Lung microvascular endothelial cell (primary cell): ENCODE measurements at regions not wholly inside any gene's neighbourhood (a gene's known extent, or its start where the extent isn't known, plus 50 kb on each side); places are given as distances from the start of the nearest gene placed in this dataset.

Experiments
- DNase-seq, 2 donors: peaks; one replicate each; pipeline versions ENCODE4 v3.0.0 to v3.0.0-alpha.2; 2010; ENCODE audit warnings: low read depth in 2 of 2

DNA sequence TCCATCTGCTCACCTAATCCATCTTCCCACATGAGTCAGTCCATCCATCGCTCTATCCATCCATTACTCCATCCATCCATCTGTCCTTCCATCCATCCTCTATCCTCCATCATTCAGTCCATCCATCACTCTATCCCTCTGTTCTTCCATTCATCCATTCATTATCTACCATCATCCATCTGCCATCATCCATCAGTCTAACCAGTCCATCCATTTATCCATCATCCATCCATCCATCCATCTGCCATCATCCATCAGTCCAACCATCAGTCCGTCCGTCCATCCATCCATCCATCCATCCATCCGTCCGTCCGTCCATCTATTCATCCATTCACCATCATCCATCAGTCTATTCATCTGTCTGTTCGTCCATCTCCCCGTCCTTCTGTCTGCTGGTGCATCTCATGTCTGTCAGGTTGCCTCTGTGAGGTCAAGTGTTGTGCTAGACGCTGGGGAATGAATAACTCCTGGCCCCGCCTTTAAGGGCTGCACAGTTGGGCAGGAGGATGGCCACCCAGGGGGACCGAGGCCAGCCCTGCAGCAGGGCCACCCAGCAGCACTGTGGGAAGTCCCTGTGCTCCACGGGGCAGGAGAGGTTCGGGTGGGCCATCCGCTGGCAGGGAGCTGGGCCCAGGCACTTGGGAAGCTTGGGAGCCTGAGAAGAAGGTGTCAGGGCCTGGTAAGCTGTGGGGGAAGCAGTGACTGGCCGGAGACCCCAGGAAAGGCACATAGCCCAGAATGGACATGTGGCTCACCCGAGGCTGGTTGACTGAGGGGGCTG, 137.1 kb downstream of the CTTN start:
- DNase-seq: no peak

GRCh38 chr11:70536051-70536877, 137.9 kb downstream of the CTTN start:
- no peak for DNase-seq

DNA sequence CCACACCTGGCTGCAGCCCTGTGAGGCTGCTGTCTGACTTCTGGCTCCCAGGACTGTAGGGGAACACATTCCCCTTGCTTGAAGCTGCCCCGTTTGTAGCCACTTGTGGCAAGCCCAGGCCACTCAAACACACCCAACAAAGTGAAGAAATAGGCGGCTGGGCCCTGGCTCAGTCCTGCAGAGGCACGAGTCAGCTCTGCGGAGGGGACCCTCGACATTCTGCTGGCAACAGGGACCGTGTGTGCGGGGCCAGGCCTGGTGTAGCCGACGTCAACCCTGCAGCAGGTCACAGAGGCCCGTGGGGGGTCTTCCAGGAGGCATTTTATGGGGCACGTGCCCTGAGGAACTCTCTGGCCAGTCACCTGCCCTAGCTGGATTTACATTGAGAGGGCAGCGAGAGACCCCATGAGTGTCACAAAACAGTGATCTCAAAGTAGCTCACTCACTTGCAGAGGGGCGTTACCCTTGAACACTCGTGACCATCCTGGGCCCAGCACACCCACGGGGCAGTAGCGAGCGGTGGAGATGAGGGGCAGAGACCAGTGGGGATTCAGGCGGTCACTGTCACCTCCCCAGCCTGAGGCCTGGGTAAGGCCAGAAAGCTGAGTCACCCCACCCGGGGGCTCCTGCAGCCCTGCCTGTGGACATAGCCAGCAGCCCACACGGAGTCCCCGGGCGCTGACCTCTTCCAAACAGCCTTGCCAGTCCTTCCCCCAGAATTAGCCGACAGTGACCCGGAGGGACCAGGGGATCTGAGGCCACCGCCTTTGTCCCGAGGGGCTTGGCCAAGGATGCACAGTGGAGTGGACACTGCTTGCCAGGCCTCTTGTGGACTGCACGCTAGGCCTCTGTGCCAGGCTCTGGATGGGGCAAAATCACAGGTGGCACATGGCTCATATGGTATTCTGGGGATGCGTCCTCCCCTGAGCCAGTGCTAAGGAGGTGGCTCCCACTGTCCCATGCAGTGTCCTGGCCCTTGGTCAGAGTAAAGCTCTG, 139.5 kb downstream of the CTTN start:
- no peak for DNase-seq

DNA sequence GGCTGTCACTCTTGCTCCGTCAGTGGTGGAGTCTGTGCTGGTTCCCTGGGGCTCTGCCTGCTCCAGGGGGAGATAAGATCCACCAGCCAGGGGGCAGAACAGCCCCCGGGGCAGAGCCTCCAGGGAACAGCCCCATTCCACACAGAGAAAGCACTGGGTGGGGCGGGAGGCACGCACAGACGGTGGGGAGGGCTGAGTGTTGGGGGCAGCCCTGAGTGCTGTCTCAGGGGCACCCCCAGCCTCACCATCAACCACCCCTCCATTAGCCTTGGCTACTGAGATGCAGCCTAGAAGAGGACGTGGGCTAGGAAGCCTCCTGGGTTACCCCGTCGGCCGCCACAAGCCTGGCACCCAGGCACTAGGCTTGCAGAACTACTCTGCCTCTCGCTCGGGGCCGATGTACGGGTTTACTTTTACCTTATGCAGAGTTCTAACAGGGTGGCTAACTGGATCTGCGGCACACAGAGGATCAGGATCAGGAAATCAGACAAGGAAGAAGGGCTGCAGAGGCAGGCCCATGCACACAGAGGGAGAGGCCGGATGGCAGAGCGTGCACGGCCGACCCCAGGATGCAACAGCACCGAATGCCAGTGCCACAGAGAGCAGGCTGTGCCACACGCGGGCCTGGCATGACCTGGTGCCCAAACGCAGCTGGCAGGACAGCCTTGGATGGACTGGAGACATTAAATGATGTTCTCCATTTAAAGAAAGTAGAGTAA, 140.5 kb downstream of the CTTN start:
- DNase-seq: no peak

DNA sequence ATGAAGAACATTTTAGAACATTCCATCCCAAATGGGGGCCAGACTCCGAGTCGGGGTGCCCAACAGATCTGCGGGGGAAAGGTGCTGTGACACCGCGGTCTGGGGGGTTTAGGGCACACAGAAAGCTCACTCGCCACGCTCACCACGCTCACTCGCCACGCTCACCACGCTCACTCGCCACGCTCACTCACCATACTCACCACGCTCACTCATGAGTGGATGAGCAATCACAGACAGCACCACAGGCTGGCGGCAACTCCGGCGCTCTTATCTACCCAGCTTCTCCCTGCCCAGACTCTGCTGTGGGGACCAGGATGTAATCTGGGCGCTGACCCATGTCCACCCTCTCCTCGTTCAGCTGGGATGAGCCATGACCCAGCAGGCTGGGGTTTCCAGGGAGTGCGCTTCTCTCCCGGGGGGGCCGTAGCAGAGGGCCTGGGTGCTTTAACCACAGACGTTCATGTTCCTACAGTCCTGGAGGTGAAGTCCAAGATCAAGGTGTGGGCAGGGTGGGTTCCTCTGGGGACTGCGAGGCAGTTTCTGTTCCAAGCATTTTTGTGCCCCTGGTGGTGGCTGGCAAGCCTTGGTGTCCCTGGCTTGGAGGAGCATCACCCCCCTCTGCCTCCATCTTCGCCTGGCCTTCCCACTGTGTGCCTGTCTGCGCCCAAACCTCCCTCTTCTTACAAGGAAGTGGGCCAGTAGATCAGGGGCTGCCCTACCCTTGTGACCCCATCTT, 141.2 kb downstream of the CTTN start:
- DNase-seq: no peak

DNA sequence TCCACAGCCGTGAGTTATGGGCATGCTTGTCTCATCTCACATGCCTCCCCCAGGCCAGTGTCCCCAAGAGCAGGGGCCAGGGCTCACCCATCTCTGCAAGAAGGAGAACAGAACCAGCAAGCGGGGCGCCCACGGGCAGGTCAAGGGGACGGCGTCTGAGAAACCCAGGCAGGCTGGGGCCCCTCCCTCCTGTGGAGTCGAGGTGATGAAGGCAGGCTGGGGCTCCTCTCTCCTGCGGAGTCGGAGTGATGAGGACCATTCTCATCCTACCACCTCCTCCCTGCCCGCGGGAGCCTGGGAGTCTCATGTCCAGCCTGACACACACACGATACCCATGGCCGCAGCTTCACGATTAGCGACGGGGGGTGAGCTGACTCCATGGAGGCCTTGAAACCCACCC, 141.9 kb downstream of the CTTN start:
- DNase-seq: no peak

GRCh38 chr11:70541176-70541575, 142.8 kb downstream of the CTTN start:
- DNase-seq: no peak

DNA sequence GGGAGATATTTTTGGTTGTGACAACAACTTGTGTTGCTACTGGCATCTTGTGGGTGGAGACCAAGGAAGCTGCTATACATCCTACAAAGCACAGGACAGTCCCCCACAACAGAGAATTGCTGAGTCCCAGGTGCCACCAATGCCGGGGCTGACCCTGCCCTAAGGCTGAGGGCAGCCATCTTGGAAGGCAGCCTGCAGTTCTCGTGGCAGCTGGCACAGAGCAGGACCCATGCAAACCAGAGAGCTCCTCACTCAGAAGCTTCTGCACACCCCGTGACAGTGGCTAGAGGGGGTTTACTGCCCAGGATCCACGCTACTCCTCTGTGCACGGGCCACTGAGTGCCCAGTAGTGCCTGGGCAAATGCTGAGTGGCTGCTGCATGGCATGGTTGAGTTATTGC, 143.4 kb downstream of the CTTN start:
- no peak for DNase-seq

DNA sequence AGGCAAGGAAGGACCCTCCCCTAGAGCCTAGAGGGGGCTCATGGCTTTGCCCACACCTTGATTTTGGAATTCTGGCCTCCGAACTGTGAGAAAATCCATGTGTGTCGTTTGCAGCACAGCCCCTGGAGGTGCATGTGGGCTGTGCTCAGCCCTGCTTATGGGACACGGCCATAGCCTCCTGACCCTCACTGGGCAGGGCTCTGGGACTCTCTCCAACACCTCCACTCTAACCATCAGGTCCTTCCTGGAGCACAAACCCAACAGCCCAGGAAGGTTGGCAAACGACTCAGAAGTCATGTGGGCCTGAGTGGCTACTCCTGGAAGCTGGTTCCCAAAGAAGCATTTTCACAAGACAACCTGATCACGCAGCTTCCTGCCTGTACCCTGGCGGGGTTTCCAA, 144.1 kb downstream of the CTTN start:
- no peak for DNase-seq

DNA sequence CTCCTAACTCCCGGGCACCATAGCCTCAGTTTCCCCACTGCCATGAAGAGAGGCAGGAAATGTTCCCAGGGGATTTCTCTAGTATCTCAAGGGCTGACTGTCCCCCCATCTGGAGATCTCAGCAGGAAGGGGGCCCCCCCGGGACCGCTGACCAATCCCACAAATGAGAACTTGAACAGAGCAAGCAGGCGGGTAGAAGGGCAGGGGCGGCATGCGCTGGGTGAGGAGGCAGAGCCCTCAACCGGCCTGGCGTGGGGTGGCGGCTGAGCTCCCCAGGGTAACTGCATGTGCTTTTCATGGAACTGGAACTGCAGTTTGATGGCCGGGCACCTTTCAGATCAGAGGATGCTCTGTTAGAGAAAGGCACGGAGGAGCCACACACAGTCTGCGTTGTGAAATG, 144.5 kb downstream of the CTTN start:
- no peak for DNase-seq

DNA sequence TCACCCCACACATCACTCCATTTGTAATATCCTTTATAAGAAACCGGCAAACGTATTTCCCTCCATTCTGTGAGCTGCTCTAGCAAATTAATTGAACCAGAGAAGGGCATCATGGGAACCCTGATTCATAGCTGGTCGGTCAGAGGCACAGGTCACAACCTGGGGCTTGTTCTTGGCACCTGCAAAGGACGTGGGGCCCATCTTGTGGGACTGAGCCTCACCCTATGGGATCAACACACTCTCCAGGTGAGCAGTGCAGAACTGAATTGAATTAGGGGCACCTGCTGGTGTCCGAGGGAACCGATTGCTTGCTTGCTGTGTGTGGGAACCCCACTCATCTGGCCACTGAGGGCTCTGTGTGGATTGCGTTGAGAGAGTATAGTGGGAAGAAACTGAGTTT, 145.3 kb downstream of the CTTN start:
- no peak for DNase-seq

DNA sequence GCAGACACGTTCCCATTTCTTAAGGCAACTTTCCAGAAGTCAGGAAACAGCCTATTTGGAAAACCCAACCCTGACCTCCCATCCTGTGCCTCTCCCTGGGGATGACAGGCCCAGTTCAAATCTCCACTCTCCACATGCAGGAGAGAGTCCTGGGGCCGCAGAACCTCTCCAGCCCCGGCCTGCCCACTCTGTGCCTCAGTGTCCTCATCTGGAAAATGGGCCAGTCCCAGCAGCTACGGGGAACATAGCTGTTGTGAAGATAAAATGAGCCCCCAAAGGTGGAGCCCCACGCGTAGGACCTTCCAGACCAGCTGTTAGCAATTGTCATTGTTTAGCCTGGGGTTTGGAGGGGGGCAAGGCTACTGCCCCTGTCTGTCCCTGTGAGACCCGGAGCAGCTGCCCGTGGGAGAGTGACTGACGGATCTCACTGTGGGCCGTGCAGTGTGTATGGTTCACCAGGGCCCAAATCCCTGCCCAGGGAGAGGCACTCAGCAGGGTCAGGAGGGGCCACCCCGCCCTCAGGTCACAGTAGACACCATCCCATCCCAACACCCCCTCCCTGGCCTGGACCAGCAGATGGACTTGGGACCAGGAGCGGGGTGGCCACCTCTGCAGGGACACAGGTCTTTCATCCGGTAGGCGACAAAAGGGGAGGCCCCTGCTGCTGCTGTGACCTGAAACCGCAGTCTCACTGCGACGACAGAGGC, 145.9 kb downstream of the CTTN start:
- no peak for DNase-seq

DNA sequence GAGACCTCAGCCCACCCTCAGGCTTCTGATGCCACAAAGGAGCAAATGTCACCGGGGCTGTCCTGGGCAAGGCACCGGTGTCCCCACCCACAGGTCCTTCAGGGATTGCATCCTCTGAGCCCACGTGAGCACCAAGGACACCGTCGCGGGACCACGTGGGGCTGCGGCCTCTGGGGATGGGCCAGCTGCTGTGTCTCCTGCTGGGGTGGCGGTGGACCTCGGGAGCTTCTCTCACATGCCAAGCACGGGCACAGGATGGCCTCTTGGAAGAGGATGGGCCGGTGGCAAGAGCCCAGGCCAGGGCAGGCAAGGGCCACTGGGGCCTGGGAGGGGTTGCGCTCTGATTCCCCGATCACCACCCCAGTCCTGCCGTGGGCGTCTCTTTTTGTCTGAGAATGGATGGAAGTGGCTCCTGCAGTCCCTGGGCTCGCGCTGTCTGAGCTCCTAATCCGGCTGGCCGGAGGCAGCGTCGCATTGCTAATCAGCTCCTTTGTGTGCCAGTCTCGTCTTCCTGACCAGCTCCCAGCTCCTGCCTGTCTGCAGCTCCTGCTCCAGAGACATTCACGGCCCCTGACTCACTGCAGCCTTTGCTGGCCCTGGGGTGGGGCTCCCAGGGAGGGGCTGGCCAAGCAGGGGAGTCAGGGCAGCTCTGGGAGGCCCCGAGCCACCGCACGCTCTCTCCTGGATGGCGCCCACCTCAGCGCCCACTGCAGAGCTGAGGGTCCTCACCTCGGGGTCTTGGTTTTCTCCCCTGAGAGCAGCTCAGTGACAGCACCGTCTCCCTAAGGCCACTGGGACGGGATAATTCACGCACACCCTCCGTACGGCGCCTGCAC, 146.7 kb downstream of the CTTN start:
- no peak for DNase-seq

DNA sequence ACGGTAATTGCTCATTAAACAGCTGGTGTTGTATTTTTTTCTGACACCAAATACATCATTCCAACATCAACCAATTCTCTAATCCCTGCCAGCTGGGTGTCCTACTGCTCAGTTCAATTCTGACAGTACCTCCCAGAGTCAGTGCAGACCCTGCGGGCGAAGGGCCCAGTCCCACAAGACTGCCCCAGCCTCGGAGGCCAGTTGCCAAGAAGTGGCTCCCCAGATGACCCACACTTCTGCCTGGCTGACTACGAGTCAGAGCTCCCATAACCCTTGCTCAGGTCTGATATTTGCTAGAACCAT, 147.2 kb downstream of the CTTN start:
- DNase-seq: no peak

GRCh38 chr11:70546191-70546940, 148.0 kb downstream of the CTTN start:
- DNase-seq: no peak

DNA sequence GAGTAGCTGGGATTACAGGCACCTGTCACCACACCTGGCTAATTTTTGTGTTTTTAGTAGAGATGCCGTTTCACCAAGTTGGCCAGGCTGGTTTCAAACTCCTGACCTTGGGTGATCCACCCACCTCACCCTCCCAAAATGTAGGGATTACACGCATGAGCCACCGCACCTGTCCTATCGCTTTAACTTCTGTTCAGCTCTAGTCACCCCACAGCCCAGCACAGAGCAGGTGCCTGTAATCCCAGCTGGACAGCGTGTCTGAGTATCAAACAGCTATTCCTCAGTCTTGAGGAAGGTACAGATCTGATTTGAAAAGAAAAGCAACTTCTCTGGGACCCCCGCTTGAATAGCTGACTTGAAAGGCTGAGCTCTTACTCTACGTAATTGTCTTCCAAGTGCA, 149.1 kb downstream of the CTTN start:
- no peak for DNase-seq

DNA sequence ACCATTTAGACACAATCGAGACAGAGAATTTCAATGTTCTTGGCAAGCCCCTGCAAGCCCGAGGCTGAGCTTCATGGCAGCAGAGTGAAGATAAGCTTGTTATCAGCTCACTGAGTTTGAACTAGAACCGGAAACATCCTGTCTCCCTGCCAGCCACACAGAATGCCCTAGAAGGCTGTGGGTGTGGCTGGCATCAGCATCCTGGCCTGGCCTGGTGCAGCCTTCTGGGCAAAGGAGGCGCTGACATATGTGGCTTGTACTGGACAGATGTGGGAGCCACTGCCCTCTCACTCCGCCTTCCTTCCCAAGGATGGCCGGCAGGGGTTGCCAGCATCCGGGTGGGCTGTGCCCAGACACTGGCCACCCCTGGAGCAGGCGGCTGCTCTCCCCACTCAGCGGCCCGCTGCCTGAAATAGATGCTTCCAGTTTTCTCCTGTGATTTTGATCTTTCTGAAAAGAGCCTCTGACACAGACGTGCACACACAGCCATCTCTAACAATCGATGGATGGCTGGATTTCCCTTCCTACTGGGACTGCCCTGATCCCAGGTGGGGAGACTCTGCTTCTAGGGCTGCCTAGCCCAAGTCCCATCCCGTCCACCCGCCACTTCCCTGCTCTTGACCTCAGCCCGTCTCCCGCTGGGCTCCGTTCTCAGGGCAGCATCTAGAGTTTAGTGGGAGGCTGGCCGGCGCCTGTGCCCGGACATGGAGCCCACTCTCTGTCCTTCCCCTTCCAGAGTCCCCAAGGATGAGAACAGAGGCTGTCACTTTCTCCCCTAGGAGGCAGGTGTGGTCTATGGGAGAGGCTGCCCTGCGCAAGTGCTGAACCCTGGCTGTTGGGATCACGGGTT, 149.7 kb downstream of the CTTN start:
- DNase-seq: no peak
